ENCODE measurements at regions not wholly inside any gene's neighbourhood (a gene's known extent, or its start where the extent isn't known, plus 50 kb on each side); places are given as distances from the start of the nearest gene placed in this dataset.

- CTCF ChIA-PET: interaction anchor here (0.6 to 1.8 kb wide), 2 partner anchors 13 to 402 kb away, joined by 3 to 5 read pairs; no protein-coding TSS in a partner anchor
- no peak for ATAC-seq
- no peak for FAIRE-seq
- POLR2A ChIA-PET: no interaction called here
- no peaks in the 10 kb centered on the region for H3K4me1 ChIP-seq
- TF ChIP-seq MAFK (IDR thresholded peaks at IDR 0.05; ENCODE audit: partially characterized antibody): no peak
- TF ChIP-seq, protein P1, sequence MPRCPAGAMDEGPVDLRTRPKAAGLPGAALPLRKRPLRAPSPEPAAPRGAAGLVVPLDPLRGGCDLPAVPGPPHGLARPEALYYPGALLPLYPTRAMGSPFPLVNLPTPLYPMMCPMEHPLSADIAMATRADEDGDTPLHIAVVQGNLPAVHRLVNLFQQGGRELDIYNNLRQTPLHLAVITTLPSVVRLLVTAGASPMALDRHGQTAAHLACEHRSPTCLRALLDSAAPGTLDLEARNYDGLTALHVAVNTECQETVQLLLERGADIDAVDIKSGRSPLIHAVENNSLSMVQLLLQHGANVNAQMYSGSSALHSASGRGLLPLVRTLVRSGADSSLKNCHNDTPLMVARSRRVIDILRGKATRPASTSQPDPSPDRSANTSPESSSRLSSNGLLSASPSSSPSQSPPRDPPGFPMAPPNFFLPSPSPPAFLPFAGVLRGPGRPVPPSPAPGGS (IDR thresholded peaks at IDR 0.05): no peak
- TF ChIP-seq HES2 (IDR thresholded peaks at IDR 0.05): no peak
- no peak for TF ChIP-seq JUNB (IDR thresholded peaks at IDR 0.05)
- TF ChIP-seq, protein P2, sequence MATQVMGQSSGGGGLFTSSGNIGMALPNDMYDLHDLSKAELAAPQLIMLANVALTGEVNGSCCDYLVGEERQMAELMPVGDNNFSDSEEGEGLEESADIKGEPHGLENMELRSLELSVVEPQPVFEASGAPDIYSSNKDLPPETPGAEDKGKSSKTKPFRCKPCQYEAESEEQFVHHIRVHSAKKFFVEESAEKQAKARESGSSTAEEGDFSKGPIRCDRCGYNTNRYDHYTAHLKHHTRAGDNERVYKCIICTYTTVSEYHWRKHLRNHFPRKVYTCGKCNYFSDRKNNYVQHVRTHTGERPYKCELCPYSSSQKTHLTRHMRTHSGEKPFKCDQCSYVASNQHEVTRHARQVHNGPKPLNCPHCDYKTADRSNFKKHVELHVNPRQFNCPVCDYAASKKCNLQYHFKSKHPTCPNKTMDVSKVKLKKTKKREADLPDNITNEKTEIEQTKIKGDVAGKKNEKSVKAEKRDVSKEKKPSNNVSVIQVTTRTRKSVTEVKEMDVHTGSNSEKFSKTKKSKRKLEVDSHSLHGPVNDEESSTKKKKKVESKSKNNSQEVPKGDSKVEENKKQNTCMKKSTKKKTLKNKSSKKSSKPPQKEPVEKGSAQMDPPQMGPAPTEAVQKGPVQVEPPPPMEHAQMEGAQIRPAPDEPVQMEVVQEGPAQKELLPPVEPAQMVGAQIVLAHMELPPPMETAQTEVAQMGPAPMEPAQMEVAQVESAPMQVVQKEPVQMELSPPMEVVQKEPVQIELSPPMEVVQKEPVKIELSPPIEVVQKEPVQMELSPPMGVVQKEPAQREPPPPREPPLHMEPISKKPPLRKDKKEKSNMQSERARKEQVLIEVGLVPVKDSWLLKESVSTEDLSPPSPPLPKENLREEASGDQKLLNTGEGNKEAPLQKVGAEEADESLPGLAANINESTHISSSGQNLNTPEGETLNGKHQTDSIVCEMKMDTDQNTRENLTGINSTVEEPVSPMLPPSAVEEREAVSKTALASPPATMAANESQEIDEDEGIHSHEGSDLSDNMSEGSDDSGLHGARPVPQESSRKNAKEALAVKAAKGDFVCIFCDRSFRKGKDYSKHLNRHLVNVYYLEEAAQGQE (IDR thresholded peaks at IDR 0.05): no peak
- TF ChIP-seq RFX5 (IDR thresholded peaks at IDR 0.05): no peak
- no peak for TF ChIP-seq CEBPB (IDR thresholded peaks at IDR 0.05)
- TF ChIP-seq TP53 (CRISPR knock-in tag; IDR thresholded peaks at IDR 0.05): no peak
- no peak for TF ChIP-seq PHF8 (IDR thresholded peaks at IDR 0.05; ENCODE audit: borderline replicate concordance, low read depth)
- no peak for TF ChIP-seq HOXB13 (CRISPR knock-in tag; IDR thresholded peaks at IDR 0.05; ENCODE audit: low read depth)
- TF ChIP-seq EHMT2 (IDR thresholded peaks at IDR 0.05; ENCODE audit: low read depth): no peak
- TF ChIP-seq NFE2L2 (conservative IDR thresholded peaks at IDR 0.05; ENCODE audit: low read length): no peak
- TF ChIP-seq CHD2 (IDR thresholded peaks at IDR 0.05; ENCODE audit: low read length, partially characterized antibody): no peak
- TF ChIP-seq, protein P3, sequence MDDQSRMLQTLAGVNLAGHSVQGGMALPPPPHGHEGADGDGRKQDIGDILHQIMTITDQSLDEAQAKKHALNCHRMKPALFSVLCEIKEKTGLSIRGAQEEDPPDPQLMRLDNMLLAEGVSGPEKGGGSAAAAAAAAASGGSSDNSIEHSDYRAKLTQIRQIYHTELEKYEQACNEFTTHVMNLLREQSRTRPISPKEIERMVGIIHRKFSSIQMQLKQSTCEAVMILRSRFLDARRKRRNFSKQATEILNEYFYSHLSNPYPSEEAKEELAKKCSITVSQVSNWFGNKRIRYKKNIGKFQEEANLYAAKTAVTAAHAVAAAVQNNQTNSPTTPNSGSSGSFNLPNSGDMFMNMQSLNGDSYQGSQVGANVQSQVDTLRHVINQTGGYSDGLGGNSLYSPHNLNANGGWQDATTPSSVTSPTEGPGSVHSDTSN (IDR thresholded peaks at IDR 0.05): no peak
- no peak for TF ChIP-seq EP300 (IDR thresholded peaks at IDR 0.05)
- TF ChIP-seq, protein P4, sequence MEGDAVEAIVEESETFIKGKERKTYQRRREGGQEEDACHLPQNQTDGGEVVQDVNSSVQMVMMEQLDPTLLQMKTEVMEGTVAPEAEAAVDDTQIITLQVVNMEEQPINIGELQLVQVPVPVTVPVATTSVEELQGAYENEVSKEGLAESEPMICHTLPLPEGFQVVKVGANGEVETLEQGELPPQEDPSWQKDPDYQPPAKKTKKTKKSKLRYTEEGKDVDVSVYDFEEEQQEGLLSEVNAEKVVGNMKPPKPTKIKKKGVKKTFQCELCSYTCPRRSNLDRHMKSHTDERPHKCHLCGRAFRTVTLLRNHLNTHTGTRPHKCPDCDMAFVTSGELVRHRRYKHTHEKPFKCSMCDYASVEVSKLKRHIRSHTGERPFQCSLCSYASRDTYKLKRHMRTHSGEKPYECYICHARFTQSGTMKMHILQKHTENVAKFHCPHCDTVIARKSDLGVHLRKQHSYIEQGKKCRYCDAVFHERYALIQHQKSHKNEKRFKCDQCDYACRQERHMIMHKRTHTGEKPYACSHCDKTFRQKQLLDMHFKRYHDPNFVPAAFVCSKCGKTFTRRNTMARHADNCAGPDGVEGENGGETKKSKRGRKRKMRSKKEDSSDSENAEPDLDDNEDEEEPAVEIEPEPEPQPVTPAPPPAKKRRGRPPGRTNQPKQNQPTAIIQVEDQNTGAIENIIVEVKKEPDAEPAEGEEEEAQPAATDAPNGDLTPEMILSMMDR (IDR thresholded peaks at IDR 0.05): no peak
- no peak overlapping the region for H3K4me2 ChIP-seq
- H3K27ac ChIP-seq: no peak overlapping the region
- no peaks in the 10 kb centered on the region for H3K9me3 ChIP-seq
- 34% methylated on average over 8 of the region's 8 CpGs for WGBS (ENCODE audit: missing lambda C conversion rate)
- no peak for DNase-seq (ENCODE audit: low read depth in 1 of 2, low spot score in 1 of 2)
- no peak overlapping the region for H3K4me3 ChIP-seq
Measured at GRCh38 chr5:79871364-79872120, 119.5 kb downstream of the MTX3 start.

DNA sequence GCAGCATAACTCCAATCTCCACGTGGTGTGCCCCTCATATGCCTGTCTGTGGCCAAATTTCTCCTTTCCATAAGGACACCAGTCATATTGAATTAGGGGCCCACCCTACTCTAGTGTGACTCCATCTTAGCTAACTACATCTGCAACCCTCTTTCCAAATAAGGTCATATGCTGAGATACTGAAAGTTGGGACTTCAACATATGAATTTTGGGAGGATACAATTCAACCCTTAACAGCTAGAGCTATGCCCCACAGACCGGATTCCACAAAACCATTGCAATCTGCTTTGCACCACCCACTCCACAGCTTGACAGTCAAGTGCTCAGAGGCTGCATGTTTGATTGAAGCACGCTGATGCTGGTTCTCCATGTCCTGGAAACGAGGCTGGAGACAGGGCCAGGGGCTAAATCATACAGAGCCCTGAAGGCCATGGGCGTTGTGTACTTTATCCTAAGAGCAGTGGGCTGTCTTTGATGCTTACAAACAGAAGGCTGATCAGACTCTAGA lies 122.8 kb downstream of the MTX3 start:
- ChIA-PET CTCF (interaction anchor here (1.0 kb wide), 1 partner anchor 11 kb away, joined by 4 read pairs; no protein-coding TSS in a partner anchor), POLR2A (no interaction called here)
- DNase-seq (ENCODE audit: low read depth in 1 of 2, low spot score in 1 of 2): no peak
- H3K4me3 ChIP-seq: no peak overlapping the region
- 0% methylated on average over 5 of the region's 5 CpGs for WGBS (ENCODE audit: missing lambda C conversion rate)
- no peaks in the 10 kb centered on the region for H3K4me1 ChIP-seq
- no peak overlapping the region for H3K4me2 ChIP-seq
- ATAC-seq: no peak
- FAIRE-seq: no peak
- no peak overlapping the region for H3K27ac ChIP-seq
- no peaks in the 10 kb centered on the region for H3K9me3 ChIP-seq
- TF ChIP-seq KDM1A (IDR thresholded peaks at IDR 0.05; ENCODE audit: low read depth) (no peak), MYC (IDR thresholded peaks at IDR 0.05; ENCODE audit: borderline replicate concordance, low read length) (no peak), E2F6 (IDR thresholded peaks at IDR 0.05; ENCODE audit: borderline replicate concordance, low read depth) (no peak), CBX8 (IDR thresholded peaks at IDR 0.05) (no peak), CEBPB (IDR thresholded peaks at IDR 0.05) (no peak), TP53 (CRISPR knock-in tag; IDR thresholded peaks at IDR 0.05) (no peak), EP300 (IDR thresholded peaks at IDR 0.05) (no peak), HDAC2 (IDR thresholded peaks at IDR 0.05) (no peak), NFE2L2 (conservative IDR thresholded peaks at IDR 0.05; ENCODE audit: low read length) (no peak)
- TF ChIP-seq, protein P1 (IDR thresholded peaks at IDR 0.05): no peak
- TF ChIP-seq, protein P2 (IDR thresholded peaks at IDR 0.05): no peak

All from A549 (cell line).